Inferior parietal cortex (tissue), 1 donor: ENCODE measurements at regions not wholly inside any gene's neighbourhood (a gene's known extent, or its start where the extent isn't known, plus 50 kb on each side); places are given as distances from the start of the nearest gene placed in this dataset.
A peak's percentile ranks its signal among the peaks of the same experiment; 100 is the strongest.

Experiments
- DNase-seq: peaks from one replicate; pipeline ENCODE4 v3.0.0-alpha.2; 2016; ENCODE audit errors: extremely low spot score

GRCh38 chr2:12113412-12113811, 367.0 kb downstream of the LPIN1 start:
- DNase-seq = no peak

- DNase-seq = no peak
Measured at GRCh38 chr2:12114816-12115215, 368.4 kb downstream of the LPIN1 start.

- DNase-seq = no peak
Measured at GRCh38 chr2:12116228-12116750, 369.9 kb downstream of the LPIN1 start.

- no peak for DNase-seq
Measured at GRCh38 chr2:12119841-12120240, 373.4 kb downstream of the LPIN1 start.

- no peak for DNase-seq
Measured at GRCh38 chr2:12120281-12121150, 374.1 kb downstream of the LPIN1 start.

GRCh38 chr2:12124790-12125189, 378.4 kb downstream of the LPIN1 start:
- DNase-seq = no peak

GRCh38 chr2:12126318-12126717, 379.9 kb downstream of the LPIN1 start:
- no peak for DNase-seq

GRCh38 chr2:12127638-12128037, 381.2 kb downstream of the LPIN1 start:
- no peak for DNase-seq

GRCh38 chr2:12131975-12132374, 385.5 kb downstream of the LPIN1 start:
- DNase-seq = no peak

GRCh38 chr2:12141618-12142258, 395.3 kb downstream of the LPIN1 start:
- DNase-seq = no peak

GRCh38 chr2:12151716-12152115, 405.3 kb downstream of the LPIN1 start:
- no peak for DNase-seq

- no peak for DNase-seq
Measured at GRCh38 chr2:12152888-12153287, 406.5 kb downstream of the LPIN1 start.

GRCh38 chr2:12155303-12156051, 409.0 kb downstream of the LPIN1 start:
- DNase-seq = no peak

GRCh38 chr2:12156349-12156748, 409.9 kb downstream of the LPIN1 start:
- no peak for DNase-seq

- DNase-seq = no peak
Measured at GRCh38 chr2:12161085-12161484, 414.7 kb downstream of the LPIN1 start.

- no peak for DNase-seq
Measured at GRCh38 chr2:12162269-12163247, 416.1 kb downstream of the LPIN1 start.

GRCh38 chr2:12163866-12164265, 417.4 kb downstream of the LPIN1 start:
- no peak for DNase-seq

GRCh38 chr2:12164689-12165088, 418.3 kb downstream of the LPIN1 start:
- no peak for DNase-seq

- DNase-seq = peak; percentile 79
Measured at GRCh38 chr2:12167525-12168317, 421.3 kb downstream of the LPIN1 start.

- no peak for DNase-seq
Measured at GRCh38 chr2:12168354-12168753, 421.9 kb downstream of the LPIN1 start.
